Hematopoietic multipotent progenitor cell treated with erythropoietin and hydrocortisone succinate and interleukin-3 and kit ligand, for 15 days (in vitro differentiated cells): ENCODE measurements at regions not wholly inside any gene's neighbourhood (a gene's known extent, or its start where the extent isn't known, plus 50 kb on each side); places are given as distances from the start of the nearest gene placed in this dataset.

Experiments
- DNase-seq: peaks from one replicate; pipeline ENCODE4 v3.0.0-alpha.2; 2015; ENCODE audit warnings: low spot score

- DNase-seq = no peak
Measured at GRCh38 chr20:57059055-57059596, 207.3 kb downstream of the BMP7 start.

DNA sequence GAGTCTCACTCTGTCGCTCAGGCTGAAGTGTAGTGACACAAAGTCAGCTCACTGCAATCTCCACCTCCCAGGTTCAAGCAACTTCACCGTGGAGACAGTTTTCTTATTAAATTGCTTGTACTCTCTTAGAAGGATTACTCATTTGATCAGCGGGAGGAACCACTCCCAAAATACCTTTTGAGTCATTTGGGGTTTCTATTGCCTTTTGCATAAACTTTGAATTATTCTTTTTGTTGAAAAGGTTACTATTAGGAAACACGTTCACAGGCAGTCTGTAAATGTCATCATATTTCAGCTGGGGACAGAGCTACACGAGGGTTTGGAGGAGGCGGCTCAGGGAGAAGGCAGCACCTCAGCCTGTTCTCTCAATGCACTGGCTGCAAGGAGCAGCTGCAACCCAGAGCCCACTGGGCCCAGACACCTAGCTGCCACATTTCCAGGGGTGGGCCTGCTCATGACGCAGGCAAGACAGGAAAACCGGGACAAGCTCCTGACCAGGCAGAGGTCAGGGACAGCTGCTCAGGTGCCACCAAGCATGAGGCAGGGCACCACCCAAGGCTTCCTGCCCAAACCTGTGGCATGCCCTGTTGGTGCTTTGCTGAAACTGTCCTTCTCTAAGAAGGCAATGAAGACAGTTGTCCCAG, 205.9 kb downstream of the BMP7 start:
- no peak for DNase-seq

- no peak for DNase-seq
Measured at GRCh38 chr20:57061051-57061900, 205.2 kb downstream of the BMP7 start.

- DNase-seq = no peak
Measured at GRCh38 chr20:57062241-57062640, 204.2 kb downstream of the BMP7 start.

GRCh38 chr20:57062696-57063270, 203.7 kb downstream of the BMP7 start:
- DNase-seq = no peak

- no peak for DNase-seq
Measured at GRCh38 chr20:57064836-57065235, 201.6 kb downstream of the BMP7 start.

GRCh38 chr20:57065646-57066045, 200.8 kb downstream of the BMP7 start:
- DNase-seq = no peak

- DNase-seq = no peak
Measured at GRCh38 chr20:57066126-57066900, 200.1 kb downstream of the BMP7 start.

GRCh38 chr20:57069442-57069841, 197.0 kb downstream of the BMP7 start:
- no peak for DNase-seq

- no peak for DNase-seq
Measured at GRCh38 chr20:57070296-57070695, 196.1 kb downstream of the BMP7 start.

DNA sequence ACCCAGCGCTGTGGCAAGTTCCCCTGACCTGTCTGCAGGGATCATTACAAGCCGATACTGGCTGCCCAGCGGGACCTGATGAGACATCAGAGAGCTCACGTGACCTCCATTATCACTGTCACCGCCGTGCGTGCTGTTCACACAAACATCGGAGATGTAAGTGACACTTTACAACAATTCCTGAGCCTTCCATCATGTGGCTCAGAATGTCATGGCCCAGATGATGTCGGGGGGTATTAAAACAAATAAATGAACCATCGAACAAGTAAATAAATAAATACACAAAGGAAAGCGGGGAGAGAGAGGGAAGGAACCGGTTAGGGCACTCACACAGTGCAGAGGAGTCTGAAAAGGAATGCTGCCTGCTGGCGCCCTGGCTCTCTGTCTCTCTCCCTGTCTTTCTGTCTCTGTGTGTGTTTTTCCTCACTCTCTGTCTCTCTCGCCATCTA, 195.1 kb downstream of the BMP7 start:
- DNase-seq = no peak

GRCh38 chr20:57071954-57072583, 194.4 kb downstream of the BMP7 start:
- no peak for DNase-seq

DNA sequence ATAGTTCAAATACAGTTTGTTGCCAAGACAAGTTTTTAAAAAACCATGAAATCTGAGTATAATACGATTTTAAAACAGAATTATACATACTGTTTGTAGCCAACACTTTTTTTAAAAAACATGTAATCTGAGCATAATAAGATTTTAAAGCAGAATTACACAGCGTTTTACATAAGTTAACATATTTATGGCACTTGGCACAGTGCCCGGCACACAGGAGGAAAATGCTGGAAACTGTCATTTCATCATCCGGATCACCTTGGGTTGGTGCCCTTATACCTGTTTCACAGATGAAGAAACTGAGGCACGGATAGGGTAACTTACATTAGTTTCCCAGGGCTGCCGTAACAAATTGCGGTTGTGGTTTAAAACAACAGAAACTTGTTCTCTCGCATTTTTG, 193.0 kb downstream of the BMP7 start:
- DNase-seq = no peak

GRCh38 chr20:57074386-57074785, 192.1 kb downstream of the BMP7 start:
- no peak for DNase-seq

GRCh38 chr20:57075181-57075580, 191.3 kb downstream of the BMP7 start:
- no peak for DNase-seq

GRCh38 chr20:57075603-57076002, 190.8 kb downstream of the BMP7 start:
- no peak for DNase-seq

- DNase-seq = no peak
Measured at GRCh38 chr20:57076152-57076652, 190.2 kb downstream of the BMP7 start.

DNA sequence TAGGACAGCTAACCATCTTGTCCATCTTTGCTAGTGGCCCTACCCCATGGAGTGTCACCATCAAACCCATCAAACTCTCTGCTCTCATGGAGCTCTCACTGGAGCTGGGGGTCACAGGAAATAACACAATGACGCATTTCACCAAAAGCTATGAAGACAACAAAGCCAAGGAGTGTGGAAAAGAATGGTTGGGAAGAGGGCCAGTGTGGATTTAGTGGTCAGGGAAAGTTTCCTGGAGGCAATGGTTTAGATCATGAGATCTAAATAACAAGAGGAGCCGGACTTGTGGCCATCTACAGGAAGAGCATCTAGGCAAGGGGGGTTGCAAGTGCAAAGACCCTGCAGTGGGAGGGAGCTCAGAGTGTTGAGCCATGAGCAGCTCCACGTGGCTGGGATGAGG, 189.5 kb downstream of the BMP7 start:
- DNase-seq = no peak

- DNase-seq = no peak
Measured at GRCh38 chr20:57078116-57078515, 188.3 kb downstream of the BMP7 start.

DNA sequence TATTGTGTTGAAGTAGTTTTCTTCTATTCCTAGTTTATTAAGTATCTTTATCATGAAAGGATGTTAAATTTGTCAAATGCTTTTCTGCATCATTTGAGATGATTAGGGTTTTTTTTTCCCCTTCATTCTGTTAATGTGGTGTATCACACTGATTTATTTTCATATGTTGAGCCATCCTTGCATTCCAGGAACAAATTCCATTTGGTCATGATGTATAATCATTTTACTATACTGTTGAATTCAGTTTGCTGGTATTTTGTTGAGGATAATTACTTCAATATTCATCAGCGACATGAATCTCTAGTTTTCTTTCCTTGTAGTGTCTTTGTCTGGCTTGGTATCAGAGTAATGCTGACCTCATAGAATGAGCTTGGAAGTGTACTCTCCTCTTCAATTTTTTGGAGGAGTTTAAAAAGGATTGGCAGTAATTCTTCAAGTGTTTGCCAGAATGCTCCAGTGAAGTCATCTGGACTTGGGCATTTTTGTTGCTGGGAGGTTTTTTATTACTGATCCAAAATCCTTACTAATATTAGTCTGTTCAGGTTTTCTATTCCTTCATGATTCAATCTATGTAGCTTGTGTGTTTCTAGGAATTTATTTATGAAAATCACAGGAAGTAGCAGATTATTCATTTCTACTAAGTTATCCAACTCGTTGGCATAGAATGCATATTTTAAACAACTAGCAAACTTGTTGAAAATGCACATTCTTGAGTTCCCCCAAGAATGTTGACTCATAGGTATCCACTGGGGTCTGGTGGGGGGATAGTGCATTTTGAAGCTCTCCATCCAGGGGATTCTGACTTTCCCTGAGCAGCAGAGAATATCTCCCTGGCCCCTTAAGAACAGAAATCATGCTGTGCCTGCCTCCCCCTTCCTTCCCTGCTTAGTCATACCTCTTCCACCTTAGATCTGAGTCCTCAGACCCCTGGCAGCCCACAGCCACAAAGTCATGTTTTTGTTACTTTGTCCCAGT, 187.1 kb downstream of the BMP7 start:
- DNase-seq = no peak
